H4 (cell line): ENCODE measurements at regions not wholly inside any gene's neighbourhood (a gene's known extent, or its start where the extent isn't known, plus 50 kb on each side); places are given as distances from the start of the nearest gene placed in this dataset.
"Not testable (repeated sequence)": the region's sequence is repeated elsewhere in the genome, so short reads cannot be mapped to it uniquely, and the experiment has no call there.

Source experiments
- DNase-seq: peaks from one replicate; pipeline ENCODE4 v3.0.0-alpha.2; 2015; ENCODE audit warnings: low spot score

- no peak for DNase-seq
Observed at GRCh38 chr1:99537886-99538617, 107.9 kb upstream of the PALMD start.

GRCh38 chr1:99538618-99538956 lies 107.3 kb upstream of the PALMD start:
- DNase-seq, result no peak

- no peak for DNase-seq
Observed at GRCh38 chr1:99539131-99539530, 106.8 kb upstream of the PALMD start.

GRCh38 chr1:99540744-99541143 lies 105.2 kb upstream of the PALMD start:
- no peak for DNase-seq

GRCh38 chr1:99544328-99544727 lies 101.6 kb upstream of the PALMD start:
- DNase-seq, result no peak

- DNase-seq, result no peak
Observed at GRCh38 chr1:99546432-99547416, 99.2 kb upstream of the PALMD start.

GRCh38 chr1:99548943-99549605 lies 96.8 kb upstream of the PALMD start:
- no peak for DNase-seq

GRCh38 chr1:99550198-99550597 lies 95.7 kb upstream of the PALMD start:
- DNase-seq, result no peak

- no peak for DNase-seq
Observed at GRCh38 chr1:99551812-99552614, 93.9 kb upstream of the PALMD start.

GRCh38 chr1:99553301-99553700 lies 92.6 kb upstream of the PALMD start:
- DNase-seq, result no peak

- DNase-seq, result not testable (repeated sequence)
Observed at GRCh38 chr1:99553819-99554218, 92.1 kb upstream of the PALMD start.

GRCh38 chr1:99554727-99555126 lies 91.2 kb upstream of the PALMD start:
- DNase-seq, result no peak

- no peak for DNase-seq
Observed at GRCh38 chr1:99557546-99558202, 88.2 kb upstream of the PALMD start.

GRCh38 chr1:99559166-99559565 lies 86.7 kb upstream of the PALMD start:
- no peak for DNase-seq

- DNase-seq, result no peak
Observed at GRCh38 chr1:99560207-99561040, 85.5 kb upstream of the PALMD start.

- no peak for DNase-seq
Observed at GRCh38 chr1:99561952-99562351, 84.0 kb upstream of the PALMD start.

- no peak for DNase-seq
Observed at GRCh38 chr1:99565606-99566289, 80.2 kb upstream of the PALMD start.

- DNase-seq, result no peak
Observed at GRCh38 chr1:99566290-99567021, 79.5 kb upstream of the PALMD start.
